Lower leg skin (tissue), 3 donors: ENCODE measurements at regions not wholly inside any gene's neighbourhood (a gene's known extent, or its start where the extent isn't known, plus 50 kb on each side); places are given as distances from the start of the nearest gene placed in this dataset.

Experiments
- POLR2A ChIP-seq, 2 donors: fragments of 450-650 bp; IDR thresholded peaks; one replicate each; pipeline ENCODE4 v1.6.1; 2016 to 2017; ENCODE audit warnings: antibody characterized with exemption in 2 of 2, mild to moderate bottlenecking in 1 of 2, moderate library complexity in 1 of 2
- TF ChIP-seq, protein P1 (sequence below), 3 donors: fragments of 450-650 bp; IDR thresholded peaks; one replicate each; pipeline ENCODE4 v1.5.1; 2016; ENCODE audit warnings: antibody characterized with exemption in 3 of 3, mild to moderate bottlenecking in 3 of 3, moderate library complexity in 2 of 3

DNA sequence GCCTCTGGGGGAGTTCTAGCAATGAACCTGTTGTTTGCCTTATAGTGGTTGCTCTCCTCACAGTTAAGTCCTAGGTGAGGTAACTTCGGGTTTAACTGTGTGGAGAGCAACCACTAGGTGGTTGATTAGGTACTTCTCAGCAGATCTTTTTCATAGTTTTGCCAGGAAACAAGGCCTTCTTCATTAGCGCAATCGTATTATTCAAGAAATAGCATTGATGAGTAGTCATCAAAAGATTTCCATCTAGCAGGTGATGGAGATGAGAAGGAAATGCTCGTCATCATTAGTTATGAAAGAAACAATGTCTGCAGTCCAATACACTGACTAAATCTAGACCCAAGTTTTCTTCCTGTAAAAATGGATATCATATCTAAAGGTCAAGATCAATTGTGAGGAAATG, 923.3 kb downstream of the AACS start:
- TF ChIP-seq, protein P1, sequence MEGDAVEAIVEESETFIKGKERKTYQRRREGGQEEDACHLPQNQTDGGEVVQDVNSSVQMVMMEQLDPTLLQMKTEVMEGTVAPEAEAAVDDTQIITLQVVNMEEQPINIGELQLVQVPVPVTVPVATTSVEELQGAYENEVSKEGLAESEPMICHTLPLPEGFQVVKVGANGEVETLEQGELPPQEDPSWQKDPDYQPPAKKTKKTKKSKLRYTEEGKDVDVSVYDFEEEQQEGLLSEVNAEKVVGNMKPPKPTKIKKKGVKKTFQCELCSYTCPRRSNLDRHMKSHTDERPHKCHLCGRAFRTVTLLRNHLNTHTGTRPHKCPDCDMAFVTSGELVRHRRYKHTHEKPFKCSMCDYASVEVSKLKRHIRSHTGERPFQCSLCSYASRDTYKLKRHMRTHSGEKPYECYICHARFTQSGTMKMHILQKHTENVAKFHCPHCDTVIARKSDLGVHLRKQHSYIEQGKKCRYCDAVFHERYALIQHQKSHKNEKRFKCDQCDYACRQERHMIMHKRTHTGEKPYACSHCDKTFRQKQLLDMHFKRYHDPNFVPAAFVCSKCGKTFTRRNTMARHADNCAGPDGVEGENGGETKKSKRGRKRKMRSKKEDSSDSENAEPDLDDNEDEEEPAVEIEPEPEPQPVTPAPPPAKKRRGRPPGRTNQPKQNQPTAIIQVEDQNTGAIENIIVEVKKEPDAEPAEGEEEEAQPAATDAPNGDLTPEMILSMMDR (IDR thresholded peaks at IDR 0.05) = no peak
- TF ChIP-seq POLR2A (IDR thresholded peaks at IDR 0.05) = no peak
